Lower lobe of right lung (tissue), 2 donors: ENCODE measurements at regions not wholly inside any gene's neighbourhood (a gene's known extent, or its start where the extent isn't known, plus 50 kb on each side); places are given as distances from the start of the nearest gene placed in this dataset.

Experiments used
- ATAC-seq, 2 donors: fragments of 200-7000 bp; cut with Tn5 transposase; one replicate each; pipeline ENCODE4 v1.9.1; 2020 to 2022; ENCODE audit warnings: mild to moderate bottlenecking in 2 of 2, moderate library complexity in 2 of 2
- DNase-seq: peaks from one replicate; pipeline ENCODE4 v3.0.0-alpha.2; 2020
- H3K27ac ChIP-seq: fragments of 200-600 bp; one replicate; pipeline ENCODE4 v1.8.0; 2022
- H3K27me3 ChIP-seq: fragments of 200-600 bp; one replicate; pipeline ENCODE4 v1.8.0; 2022; ENCODE audit warnings: low read depth
- H3K36me3 ChIP-seq: fragments of 200-600 bp; one replicate; pipeline ENCODE4 v1.8.0; 2022; ENCODE audit warnings: mild to moderate bottlenecking
- H3K4me1 ChIP-seq: fragments of 200-600 bp; one replicate; pipeline ENCODE4 v1.8.0; 2022
- H3K4me3 ChIP-seq: fragments of 200-600 bp; one replicate; pipeline ENCODE4 v1.8.0; 2022; ENCODE audit warnings: mild to moderate bottlenecking
- H3K9me3 ChIP-seq: fragments of 200-600 bp; one replicate; pipeline ENCODE4 v1.8.0; 2022
- CTCF ChIP-seq: fragments of 200-600 bp; IDR thresholded peaks from one replicate; pipeline ENCODE4 v1.8.0; 2022; ENCODE audit warnings: antibody characterized with exemption, mild to moderate bottlenecking
- intact Hi-C: fragments of 100-400 bp; cut with DNase I; formaldehyde crosslinking; loops from one replicate; pipeline ENCODE4 v1.11.0; 2022
- donor health status: DM: no; HTN: yes; CAD: no; lungs with severe emphysema.

DNA sequence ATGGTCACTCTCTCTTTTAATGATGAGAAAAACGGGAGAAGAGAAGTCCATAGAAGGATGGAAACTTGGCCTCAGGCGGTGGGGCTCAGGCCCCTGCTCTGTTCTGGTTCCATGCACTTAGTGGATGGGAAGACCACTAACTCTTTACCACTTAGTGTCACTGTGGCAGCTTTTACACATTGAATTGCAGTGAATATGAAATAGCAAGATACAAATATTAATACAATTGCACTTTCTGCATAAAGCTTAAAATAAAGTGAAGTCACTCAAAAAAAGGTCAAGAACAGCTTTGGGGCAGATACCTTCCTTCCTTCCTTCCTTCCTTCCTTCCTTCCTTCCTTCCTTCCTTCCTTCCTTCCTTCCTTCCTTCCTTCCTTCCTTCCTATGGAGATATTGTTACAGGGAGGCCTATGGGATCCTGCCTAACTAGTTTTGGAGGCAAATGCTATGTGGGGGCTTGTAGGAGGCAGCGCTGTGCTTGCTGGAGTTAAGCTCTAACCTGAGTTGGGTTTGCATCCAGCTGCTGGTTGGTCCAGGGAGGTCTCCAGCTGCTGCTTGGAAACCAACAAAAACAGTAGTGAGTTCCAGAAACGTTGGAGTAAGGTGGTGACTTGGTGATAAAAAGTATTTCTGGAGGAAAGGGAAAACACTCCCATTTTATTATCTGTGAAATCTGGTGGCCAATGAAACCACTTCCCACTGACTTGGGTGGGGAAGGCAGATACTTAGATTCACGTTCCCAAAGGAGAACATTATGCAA, 62.3 kb upstream of the NKX2-2 start:
- H3K27me3 ChIP-seq, result peaks cover 19% of the 10 kb centered on the region
- no peak for TF ChIP-seq CTCF
- intact Hi-C loops, result no loop called here
- no peak for DNase-seq
- no peaks in the 10 kb centered on the region for H3K4me1 ChIP-seq
- no peaks in the 10 kb centered on the region for H3K9me3 ChIP-seq
- no peaks in the 10 kb centered on the region for H3K36me3 ChIP-seq
- no peak overlapping the region for H3K27ac ChIP-seq
- ATAC-seq, result no peak
- H3K4me3 ChIP-seq, result no peak overlapping the region

DNA sequence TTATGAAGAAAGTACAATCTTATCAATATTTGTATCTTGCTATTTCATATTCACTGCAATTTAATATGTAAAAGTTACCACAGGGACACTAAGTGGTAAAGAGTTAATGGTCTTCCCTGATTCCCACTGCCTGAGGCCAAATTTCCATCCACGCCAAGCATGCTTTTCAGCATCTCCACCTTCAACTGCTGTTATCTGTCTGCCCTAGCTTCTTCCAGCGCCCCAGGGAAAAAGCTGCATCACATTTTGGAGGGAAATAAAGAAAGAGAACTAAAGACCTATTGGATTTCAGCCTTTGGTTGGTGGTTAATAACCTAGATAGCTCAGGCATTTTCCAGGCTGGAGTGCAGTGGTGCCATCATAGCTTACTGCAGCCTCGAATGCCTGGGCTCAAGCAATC, 61.3 kb upstream of the NKX2-2 start:
- intact Hi-C loops, result no loop called here
- no peaks in the 10 kb centered on the region for H3K36me3 ChIP-seq
- no peaks in the 10 kb centered on the region for H3K9me3 ChIP-seq
- ATAC-seq (no peak), DNase-seq (no peak)
- no peaks in the 10 kb centered on the region for H3K4me1 ChIP-seq
- H3K27ac ChIP-seq, result no peak overlapping the region
- no peak overlapping the region for H3K4me3 ChIP-seq
- no peak for TF ChIP-seq CTCF
- H3K27me3 ChIP-seq, result peaks cover 21% of the 10 kb centered on the region

DNA sequence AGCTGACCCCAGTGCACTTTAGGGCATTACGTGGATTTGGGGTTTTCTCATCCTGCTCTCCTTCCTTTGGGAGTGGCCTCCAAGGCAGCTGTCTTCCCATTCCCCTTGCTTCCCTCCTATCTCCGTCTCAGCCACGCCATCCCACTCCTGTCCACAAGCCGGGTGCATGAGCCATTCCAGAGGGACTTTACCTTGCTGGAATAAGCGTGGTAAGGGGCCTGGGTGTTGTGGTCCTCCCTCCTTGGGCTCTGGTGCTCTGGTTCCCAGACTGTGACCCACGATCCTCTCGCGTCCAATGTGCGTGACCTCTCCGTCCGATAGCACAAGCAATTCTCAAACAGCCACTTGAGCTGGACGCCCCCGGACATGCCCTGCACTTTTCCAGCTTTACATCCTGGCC, 60.6 kb upstream of the NKX2-2 start:
- Histone ChIP-seq H3K27ac (no peak overlapping the region), H3K27me3 (peaks cover 28% of the 10 kb centered on the region), H3K4me3 (no peak overlapping the region), H3K36me3 (no peaks in the 10 kb centered on the region), H3K9me3 (no peaks in the 10 kb centered on the region), H3K4me1 (no peaks in the 10 kb centered on the region)
- no peak for ATAC-seq
- intact Hi-C loops, result no loop called here
- DNase-seq, result no peak
- no peak for TF ChIP-seq CTCF

- no peaks in the 10 kb centered on the region for H3K4me1 ChIP-seq
- no peak overlapping the region for H3K27ac ChIP-seq
- TF ChIP-seq CTCF, result no peak
- no peak for ATAC-seq
- H3K9me3 ChIP-seq, result no peaks in the 10 kb centered on the region
- no peak overlapping the region for H3K4me3 ChIP-seq
- intact Hi-C loops, result no loop called here
- no peak for DNase-seq
- H3K27me3 ChIP-seq, result peaks cover 33% of the 10 kb centered on the region
- no peaks in the 10 kb centered on the region for H3K36me3 ChIP-seq
These were observed 59.4 kb upstream of the NKX2-2 start for GRCh38 chr20:21573259-21573658.

GRCh38 chr20:21571841-21572690, 58.2 kb upstream of the NKX2-2 start:
- intact Hi-C loops, result no loop called here
- H3K27me3 ChIP-seq, result peaks cover 33% of the 10 kb centered on the region

More at GRCh38 chr20:21571841-21572690, 58.2 kb upstream of the NKX2-2 start:
- Histone ChIP-seq H3K4me3 (no peak overlapping the region), H3K36me3 (no peaks in the 10 kb centered on the region), H3K27ac (no peak overlapping the region), H3K4me1 (no peaks in the 10 kb centered on the region), H3K9me3 (no peaks in the 10 kb centered on the region)
- no peak for ATAC-seq
- no peak for DNase-seq
- TF ChIP-seq CTCF, result peak; percentile 83
